ENCODE measurements at regions not wholly inside any gene's neighbourhood (a gene's known extent, or its start where the extent isn't known, plus 50 kb on each side); places are given as distances from the start of the nearest gene placed in this dataset.

DNA sequence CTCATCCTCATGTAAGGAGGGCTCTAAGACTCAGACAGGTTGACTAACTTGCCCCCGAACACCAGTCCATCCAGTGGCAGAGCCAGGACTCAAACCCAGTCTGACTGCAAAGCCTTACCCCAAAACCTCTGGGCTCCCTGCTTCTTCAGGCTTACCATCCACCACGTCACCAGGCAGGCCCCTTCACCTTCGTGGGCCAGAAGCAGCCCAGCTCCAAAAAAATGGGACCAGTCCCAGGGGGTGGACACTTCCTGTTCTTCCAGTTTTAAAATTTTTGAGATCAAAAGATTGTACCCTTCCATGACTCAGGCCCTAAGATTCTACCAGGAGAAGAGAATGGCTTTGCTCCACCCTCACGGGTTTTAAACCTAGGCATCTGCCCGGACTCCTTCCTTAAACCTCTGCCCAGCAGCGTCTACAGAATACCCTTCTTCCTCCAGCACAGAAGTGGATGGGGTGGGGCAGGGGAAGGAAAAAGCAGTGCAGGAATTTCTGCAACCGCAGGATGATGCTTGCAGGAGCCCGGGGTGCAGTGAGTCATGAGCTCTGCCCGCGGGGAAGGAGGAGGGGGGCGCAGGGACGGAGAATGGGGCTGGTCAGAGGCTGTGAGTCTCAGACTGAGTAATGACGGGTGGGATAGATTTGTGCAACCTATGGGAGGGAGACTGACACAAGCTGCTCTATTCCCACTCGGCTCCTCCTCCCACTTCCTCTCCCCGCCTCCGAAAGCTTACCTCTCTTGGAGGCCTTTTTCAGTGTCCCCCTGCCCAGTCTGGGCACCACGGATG, 50.4 kb upstream of the STXBP1 start (continued):
- TF ChIP-seq, protein P1, sequence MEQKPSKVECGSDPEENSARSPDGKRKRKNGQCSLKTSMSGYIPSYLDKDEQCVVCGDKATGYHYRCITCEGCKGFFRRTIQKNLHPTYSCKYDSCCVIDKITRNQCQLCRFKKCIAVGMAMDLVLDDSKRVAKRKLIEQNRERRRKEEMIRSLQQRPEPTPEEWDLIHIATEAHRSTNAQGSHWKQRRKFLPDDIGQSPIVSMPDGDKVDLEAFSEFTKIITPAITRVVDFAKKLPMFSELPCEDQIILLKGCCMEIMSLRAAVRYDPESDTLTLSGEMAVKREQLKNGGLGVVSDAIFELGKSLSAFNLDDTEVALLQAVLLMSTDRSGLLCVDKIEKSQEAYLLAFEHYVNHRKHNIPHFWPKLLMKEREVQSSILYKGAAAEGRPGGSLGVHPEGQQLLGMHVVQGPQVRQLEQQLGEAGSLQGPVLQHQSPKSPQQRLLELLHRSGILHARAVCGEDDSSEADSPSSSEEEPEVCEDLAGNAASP (IDR thresholded peaks at IDR 0.05), result no peak
- TF ChIP-seq RBM25 (IDR thresholded peaks at IDR 0.05; ENCODE audit: low read depth, low read length, severe bottlenecking) (no peak), BRD9 (IDR thresholded peaks at IDR 0.05; ENCODE audit: low read depth, partially characterized antibody) (no peak), SAFB2 (IDR thresholded peaks at IDR 0.05; ENCODE audit: borderline replicate concordance, low read depth, low read length, severe bottlenecking) (no peak), CREB1 (IDR thresholded peaks at IDR 0.05) (no peak), CREB1 (CRISPR knock-in tag; IDR thresholded peaks at IDR 0.05) (no peak), THRAP3 (IDR thresholded peaks at IDR 0.05; ENCODE audit: borderline replicate concordance) (no peak), ZFP30 (CRISPR knock-in tag; IDR thresholded peaks at IDR 0.05; ENCODE audit: borderline replicate concordance) (no peak), ZBTB43 (CRISPR knock-in tag; IDR thresholded peaks at IDR 0.05) (no peak), KDM4B (IDR thresholded peaks at IDR 0.05; ENCODE audit: borderline replicate concordance in 2 of 2, low read depth in 1 of 2) (peak in 1 of 2 experiments; percentile 63; a peak in 1 of 4 replicates), E4F1 (CRISPR knock-in tag; IDR thresholded peaks at IDR 0.05; ENCODE audit: borderline replicate concordance) (no peak), SMAD3 (CRISPR knock-in tag; conservative IDR thresholded peaks at IDR 0.05) (no peak), KAT2B (IDR thresholded peaks at IDR 0.05; ENCODE audit: low read depth, low read length) (no peak)
- TF ChIP-seq, protein P2, sequence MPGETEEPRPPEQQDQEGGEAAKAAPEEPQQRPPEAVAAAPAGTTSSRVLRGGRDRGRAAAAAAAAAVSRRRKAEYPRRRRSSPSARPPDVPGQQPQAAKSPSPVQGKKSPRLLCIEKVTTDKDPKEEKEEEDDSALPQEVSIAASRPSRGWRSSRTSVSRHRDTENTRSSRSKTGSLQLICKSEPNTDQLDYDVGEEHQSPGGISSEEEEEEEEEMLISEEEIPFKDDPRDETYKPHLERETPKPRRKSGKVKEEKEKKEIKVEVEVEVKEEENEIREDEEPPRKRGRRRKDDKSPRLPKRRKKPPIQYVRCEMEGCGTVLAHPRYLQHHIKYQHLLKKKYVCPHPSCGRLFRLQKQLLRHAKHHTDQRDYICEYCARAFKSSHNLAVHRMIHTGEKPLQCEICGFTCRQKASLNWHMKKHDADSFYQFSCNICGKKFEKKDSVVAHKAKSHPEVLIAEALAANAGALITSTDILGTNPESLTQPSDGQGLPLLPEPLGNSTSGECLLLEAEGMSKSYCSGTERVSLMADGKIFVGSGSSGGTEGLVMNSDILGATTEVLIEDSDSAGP (CRISPR knock-in tag; IDR thresholded peaks at IDR 0.05), result no peak
- TF ChIP-seq, protein P3, sequence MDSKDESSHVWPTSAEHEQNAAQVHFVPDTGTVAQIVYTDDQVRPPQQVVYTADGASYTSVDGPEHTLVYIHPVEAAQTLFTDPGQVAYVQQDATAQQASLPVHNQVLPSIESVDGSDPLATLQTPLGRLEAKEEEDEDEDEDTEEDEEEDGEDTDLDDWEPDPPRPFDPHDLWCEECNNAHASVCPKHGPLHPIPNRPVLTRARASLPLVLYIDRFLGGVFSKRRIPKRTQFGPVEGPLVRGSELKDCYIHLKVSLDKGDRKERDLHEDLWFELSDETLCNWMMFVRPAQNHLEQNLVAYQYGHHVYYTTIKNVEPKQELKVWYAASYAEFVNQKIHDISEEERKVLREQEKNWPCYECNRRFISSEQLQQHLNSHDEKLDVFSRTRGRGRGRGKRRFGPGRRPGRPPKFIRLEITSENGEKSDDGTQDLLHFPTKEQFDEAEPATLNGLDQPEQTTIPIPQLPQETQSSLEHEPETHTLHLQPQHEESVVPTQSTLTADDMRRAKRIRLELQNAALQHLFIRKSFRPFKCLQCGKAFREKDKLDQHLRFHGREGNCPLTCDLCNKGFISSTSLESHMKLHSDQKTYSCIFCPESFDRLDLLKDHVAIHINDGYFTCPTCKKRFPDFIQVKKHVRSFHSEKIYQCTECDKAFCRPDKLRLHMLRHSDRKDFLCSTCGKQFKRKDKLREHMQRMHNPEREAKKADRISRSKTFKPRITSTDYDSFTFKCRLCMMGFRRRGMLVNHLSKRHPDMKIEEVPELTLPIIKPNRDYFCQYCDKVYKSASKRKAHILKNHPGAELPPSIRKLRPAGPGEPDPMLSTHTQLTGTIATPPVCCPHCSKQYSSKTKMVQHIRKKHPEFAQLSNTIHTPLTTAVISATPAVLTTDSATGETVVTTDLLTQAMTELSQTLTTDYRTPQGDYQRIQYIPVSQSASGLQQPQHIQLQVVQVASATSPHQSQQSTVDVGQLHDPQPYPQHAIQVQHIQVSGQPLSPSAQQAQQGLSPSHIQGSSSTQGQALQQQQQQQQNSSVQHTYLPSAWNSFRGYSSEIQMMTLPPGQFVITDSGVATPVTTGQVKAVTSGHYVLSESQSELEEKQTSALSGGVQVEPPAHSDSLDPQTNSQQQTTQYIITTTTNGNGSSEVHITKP (IDR thresholded peaks at IDR 0.05; ENCODE audit: partially characterized antibody), result peak; percentile 27
